ENCODE measurements at regions not wholly inside any gene's neighbourhood (a gene's known extent, or its start where the extent isn't known, plus 50 kb on each side); places are given as distances from the start of the nearest gene placed in this dataset.
"Not testable (repeated sequence)": the region's sequence is repeated elsewhere in the genome, so short reads cannot be mapped to it uniquely, and the experiment has no call there.

DNA sequence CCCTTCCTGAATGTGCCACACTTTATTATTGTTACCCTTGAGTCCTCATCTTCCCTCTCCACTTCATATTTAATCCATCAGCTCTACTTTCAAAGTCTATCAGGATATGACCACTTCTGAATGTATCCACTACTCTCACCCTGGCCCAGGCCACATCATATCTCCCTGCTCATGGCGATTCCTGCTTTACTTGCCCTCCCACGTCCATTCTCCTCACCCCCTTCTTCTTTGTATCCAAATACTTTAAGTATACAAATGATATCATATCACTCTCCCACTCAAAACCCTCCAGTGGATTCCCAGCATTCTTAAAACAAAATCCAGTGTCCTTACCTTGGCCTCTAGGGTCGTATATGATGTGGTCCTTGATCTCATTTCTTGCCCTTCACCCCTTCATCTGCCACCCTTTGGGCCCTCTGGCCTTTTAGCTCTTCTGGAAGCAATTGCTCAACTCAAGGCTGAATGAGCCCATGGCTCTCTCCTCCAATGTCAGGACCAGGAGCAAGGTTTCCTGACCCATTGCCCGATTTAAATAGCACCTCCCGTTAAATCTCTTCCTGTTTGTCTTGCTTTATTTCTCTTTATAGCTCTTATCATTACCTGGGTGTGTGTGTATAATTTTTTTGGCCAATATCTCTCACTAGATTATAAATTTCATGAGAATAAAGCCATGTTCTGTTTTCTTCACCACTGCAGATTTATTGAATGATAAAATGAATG, 205.9 kb upstream of the ECI2 start:
- Histone ChIP-seq H3K9ac (ENCODE audit: low read length) (no peak overlapping the region), H3K27ac (ENCODE audit: low read length) (no peak overlapping the region), H3K79me2 (ENCODE audit: low read length) (no peaks in the 10 kb centered on the region), H3K9me2 (replicated peaks; ENCODE audit: insufficient read depth, low read length) (no peaks in the 10 kb centered on the region), H3K4me3 (ENCODE audit: low read length) (no peak overlapping the region), H3K9me3 (ENCODE audit: low read length) (no peaks in the 10 kb centered on the region), H3K4me2 (ENCODE audit: low read depth, low read length, poor library complexity, severe bottlenecking) (no peak overlapping the region), H3K36me3 (ENCODE audit: insufficient read depth, low read length) (no peaks in the 10 kb centered on the region), H3K4me1 (ENCODE audit: low read length) (no peaks in the 10 kb centered on the region), H4K20me1 (ENCODE audit: insufficient read depth, low read depth, low read length) (no peaks in the 10 kb centered on the region), H3K27me3 (ENCODE audit: low read length) (0 out of 2 replicates have a peak, but pooled peaks cover 3% of the 10 kb centered on the region), H2AFZ (ENCODE audit: low read length) (no peak overlapping the region)
- no peak for DNase-seq

DNA sequence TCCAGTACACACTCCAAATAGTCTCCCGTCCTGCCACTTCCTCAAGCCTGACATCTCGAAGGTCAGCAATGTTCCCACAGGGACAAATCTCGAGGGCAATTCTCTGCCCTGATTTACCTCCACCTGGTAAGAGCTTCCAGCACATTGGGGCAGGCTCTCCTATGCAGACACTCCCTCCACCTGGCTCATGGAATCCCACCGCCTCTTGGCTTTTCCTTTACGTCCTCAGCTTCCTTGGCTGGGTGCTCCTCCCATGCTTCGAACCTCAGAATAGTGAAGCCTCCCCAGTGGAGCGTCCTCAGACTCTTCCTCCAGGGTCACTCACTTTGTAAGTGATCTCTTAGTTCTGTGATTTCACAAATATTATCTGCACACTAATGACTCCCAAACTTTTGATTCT, 205.2 kb upstream of the ECI2 start:
- Histone ChIP-seq H3K4me2 (ENCODE audit: low read depth, low read length, poor library complexity, severe bottlenecking) (no peak overlapping the region), H3K4me3 (ENCODE audit: low read length) (no peak overlapping the region), H3K27me3 (ENCODE audit: low read length) (0 out of 2 replicates have a peak, but pooled peaks cover 3% of the 10 kb centered on the region), H3K36me3 (ENCODE audit: insufficient read depth, low read length) (no peaks in the 10 kb centered on the region), H3K9ac (ENCODE audit: low read length) (no peak overlapping the region), H3K9me2 (replicated peaks; ENCODE audit: insufficient read depth, low read length) (no peaks in the 10 kb centered on the region), H3K27ac (ENCODE audit: low read length) (no peak overlapping the region), H3K79me2 (ENCODE audit: low read length) (no peaks in the 10 kb centered on the region), H2AFZ (ENCODE audit: low read length) (no peak overlapping the region), H3K4me1 (ENCODE audit: low read length) (no peaks in the 10 kb centered on the region), H3K9me3 (ENCODE audit: low read length) (no peaks in the 10 kb centered on the region), H4K20me1 (ENCODE audit: insufficient read depth, low read depth, low read length) (no peaks in the 10 kb centered on the region)
- DNase-seq = no peak

DNA sequence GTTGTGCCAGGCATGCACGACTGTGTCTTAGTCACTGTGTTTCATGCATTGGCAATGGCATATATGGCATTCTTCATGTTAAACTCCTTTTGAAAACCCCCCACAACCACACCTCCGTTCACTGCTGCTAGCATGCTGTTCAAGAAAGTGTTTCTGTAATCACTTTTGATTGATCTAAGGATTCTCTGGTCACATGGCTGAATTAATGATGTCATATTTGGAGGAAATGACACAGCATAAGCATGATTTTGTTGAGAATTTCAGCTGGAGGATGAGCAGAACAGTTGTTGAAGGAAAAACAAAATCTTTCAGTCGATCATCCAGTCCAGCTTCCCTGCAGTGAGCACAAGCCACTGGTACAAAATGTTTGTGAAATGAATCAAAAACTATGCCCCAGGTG, 203.5 kb upstream of the ECI2 start:
- Histone ChIP-seq H3K9ac (ENCODE audit: low read length) (no peak overlapping the region), H3K79me2 (ENCODE audit: low read length) (no peaks in the 10 kb centered on the region), H3K4me1 (ENCODE audit: low read length) (no peaks in the 10 kb centered on the region), H3K9me2 (replicated peaks; ENCODE audit: insufficient read depth, low read length) (no peaks in the 10 kb centered on the region), H3K27me3 (ENCODE audit: low read length) (0 out of 2 replicates have a peak, but pooled peaks cover 3% of the 10 kb centered on the region), H3K36me3 (ENCODE audit: insufficient read depth, low read length) (no peaks in the 10 kb centered on the region), H3K27ac (ENCODE audit: low read length) (no peak overlapping the region), H3K9me3 (ENCODE audit: low read length) (no peaks in the 10 kb centered on the region), H3K4me3 (ENCODE audit: low read length) (no peak overlapping the region), H2AFZ (ENCODE audit: low read length) (no peak overlapping the region), H4K20me1 (ENCODE audit: insufficient read depth, low read depth, low read length) (no peaks in the 10 kb centered on the region), H3K4me2 (ENCODE audit: low read depth, low read length, poor library complexity, severe bottlenecking) (no peak overlapping the region)
- DNase-seq = no peak

DNA sequence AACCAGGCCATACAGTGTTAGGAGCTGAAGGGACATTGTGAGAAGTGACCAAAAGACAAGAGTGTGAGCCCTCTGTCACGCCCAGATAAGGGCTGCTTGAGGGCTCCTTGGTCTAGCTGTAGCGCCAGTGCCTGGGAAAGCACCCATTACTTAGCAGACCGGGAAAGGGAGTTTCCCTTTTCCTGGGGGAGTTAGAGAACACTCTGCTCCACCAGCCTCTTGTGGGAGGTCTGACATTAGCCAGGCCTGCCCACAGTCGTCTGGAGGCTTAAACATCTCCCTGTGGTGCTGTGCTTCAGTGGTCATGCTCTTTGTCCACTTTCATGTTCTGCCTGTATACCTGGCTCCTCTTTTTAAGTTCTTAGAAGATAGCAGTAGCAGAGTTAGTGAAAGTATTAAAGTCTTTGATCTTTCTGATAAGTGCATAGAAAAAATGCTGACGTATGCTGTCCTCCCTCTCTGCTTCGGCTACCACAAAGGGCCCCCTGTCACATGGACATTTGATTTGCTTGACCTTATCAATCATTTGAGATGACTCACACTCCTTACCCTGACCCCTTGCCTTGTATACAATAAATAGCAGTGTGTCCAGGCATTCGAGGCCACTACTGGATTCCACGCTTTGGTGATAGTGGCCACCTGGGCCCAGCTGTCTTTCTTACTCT, 201.5 kb upstream of the ECI2 start:
- no peaks in the 10 kb centered on the region for H3K9me3 ChIP-seq (ENCODE audit: low read length)
- H3K4me2 ChIP-seq (ENCODE audit: low read depth, low read length, poor library complexity, severe bottlenecking) = no peak overlapping the region
- no peaks in the 10 kb centered on the region for H3K4me1 ChIP-seq (ENCODE audit: low read length)
- no peaks in the 10 kb centered on the region for H3K36me3 ChIP-seq (ENCODE audit: insufficient read depth, low read length)
- no peaks in the 10 kb centered on the region for H4K20me1 ChIP-seq (ENCODE audit: insufficient read depth, low read depth, low read length)
- H3K4me3 ChIP-seq (ENCODE audit: low read length) = no peak overlapping the region
- no peak overlapping the region for H2AFZ ChIP-seq (ENCODE audit: low read length)
- no peaks in the 10 kb centered on the region for H3K9me2 ChIP-seq (replicated peaks; ENCODE audit: insufficient read depth, low read length)
- H3K79me2 ChIP-seq (ENCODE audit: low read length) = no peaks in the 10 kb centered on the region
- no peak overlapping the region for H3K27ac ChIP-seq (ENCODE audit: low read length)
- no peak for DNase-seq
- no peak overlapping the region for H3K9ac ChIP-seq (ENCODE audit: low read length)
- 0 out of 2 replicates have a peak, but pooled peaks cover 3% of the 10 kb centered on the region for H3K27me3 ChIP-seq (ENCODE audit: low read length)

DNA sequence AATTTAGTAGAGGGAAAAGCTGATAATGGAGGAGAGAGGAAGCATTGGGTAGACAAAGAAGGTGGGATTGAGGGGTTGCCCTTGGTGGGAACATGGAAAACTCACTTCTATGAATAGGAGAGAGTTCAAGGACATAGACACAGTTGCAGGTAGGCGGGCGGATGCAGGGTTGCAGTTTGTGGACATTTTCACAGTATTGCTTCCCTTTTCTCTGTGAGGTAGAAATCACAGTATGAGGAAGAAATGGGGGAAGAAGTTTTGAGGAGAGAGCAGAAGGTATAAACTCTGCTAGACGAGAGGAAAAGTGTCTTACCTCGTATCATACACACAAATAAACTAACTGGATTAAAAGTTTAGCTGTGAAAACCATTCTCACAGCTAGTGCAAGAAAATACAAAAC, 200.7 kb upstream of the ECI2 start:
- Histone ChIP-seq H3K27me3 (ENCODE audit: low read length) (no peaks in the 10 kb centered on the region), H2AFZ (ENCODE audit: low read length) (no peak overlapping the region), H3K9ac (ENCODE audit: low read length) (no peak overlapping the region), H3K9me3 (ENCODE audit: low read length) (no peaks in the 10 kb centered on the region), H4K20me1 (ENCODE audit: insufficient read depth, low read depth, low read length) (no peaks in the 10 kb centered on the region), H3K4me2 (ENCODE audit: low read depth, low read length, poor library complexity, severe bottlenecking) (no peak overlapping the region), H3K9me2 (replicated peaks; ENCODE audit: insufficient read depth, low read length) (no peaks in the 10 kb centered on the region), H3K4me1 (ENCODE audit: low read length) (no peaks in the 10 kb centered on the region), H3K27ac (ENCODE audit: low read length) (no peak overlapping the region), H3K79me2 (ENCODE audit: low read length) (no peaks in the 10 kb centered on the region), H3K36me3 (ENCODE audit: insufficient read depth, low read length) (no peaks in the 10 kb centered on the region), H3K4me3 (ENCODE audit: low read length) (no peak overlapping the region)
- DNase-seq = no peak

DNA sequence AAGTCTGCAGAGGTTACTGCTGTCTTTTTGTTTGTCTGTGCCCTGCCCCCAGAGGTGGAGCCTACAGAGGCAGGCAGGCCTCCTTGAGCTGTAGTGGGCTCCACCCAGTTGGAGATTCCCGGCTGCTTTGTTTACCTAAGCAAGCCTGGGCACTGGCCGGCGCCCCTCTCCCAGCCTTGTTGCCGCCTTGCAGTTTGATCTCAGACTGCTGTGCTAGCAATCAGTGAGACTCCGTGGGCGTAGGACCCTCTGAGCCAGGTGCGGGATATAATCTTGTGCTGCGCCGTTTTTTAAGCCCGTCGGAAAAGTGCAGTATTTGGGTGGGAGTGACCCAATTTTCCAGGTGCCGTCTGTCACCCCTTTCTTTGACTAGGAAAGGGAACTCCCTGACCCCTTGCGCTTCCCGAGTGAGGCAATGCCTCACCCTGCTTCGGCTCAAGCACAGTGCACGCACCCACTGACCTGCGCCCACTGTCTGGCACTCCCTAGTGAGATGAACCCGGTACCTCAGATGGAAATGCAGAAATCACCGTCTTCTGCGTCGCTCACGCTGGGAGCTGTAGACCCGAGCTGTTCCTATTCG, 198.9 kb upstream of the ECI2 start:
- DNase-seq; H3K79me2 ChIP-seq (ENCODE audit: low read length); H2AFZ ChIP-seq (ENCODE audit: low read length); H3K9ac ChIP-seq (ENCODE audit: low read length); H3K4me3 ChIP-seq (ENCODE audit: low read length); H4K20me1 ChIP-seq (ENCODE audit: insufficient read depth, low read depth, low read length); H3K9me2 ChIP-seq (replicated peaks; ENCODE audit: insufficient read depth, low read length); H3K27me3 ChIP-seq (ENCODE audit: low read length); H3K36me3 ChIP-seq (ENCODE audit: insufficient read depth, low read length); H3K4me2 ChIP-seq (ENCODE audit: low read depth, low read length, poor library complexity, severe bottlenecking); H3K27ac ChIP-seq (ENCODE audit: low read length); H3K9me3 ChIP-seq (ENCODE audit: low read length); H3K4me1 ChIP-seq (ENCODE audit: low read length): not testable (repeated sequence)

DNA sequence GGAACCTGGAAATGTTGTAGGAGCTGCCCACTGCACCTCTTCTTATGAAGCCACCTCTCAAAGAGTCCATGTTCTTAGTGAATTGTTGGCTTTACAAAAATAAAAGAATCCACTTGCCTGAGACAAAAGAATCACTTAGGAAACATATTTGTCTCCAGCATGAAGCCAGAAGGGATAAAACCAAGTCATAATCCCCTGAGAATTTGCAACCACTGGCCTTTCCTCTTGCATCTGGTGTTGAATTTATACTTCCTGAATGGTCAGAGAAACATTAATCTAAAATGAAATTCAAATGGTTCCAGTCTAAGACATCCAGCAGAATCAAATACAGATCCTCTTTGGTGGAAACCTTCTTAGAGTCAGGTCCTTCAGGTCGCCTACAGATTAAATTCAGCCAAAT, 192.5 kb upstream of the ECI2 start:
- no peak overlapping the region for H3K4me2 ChIP-seq (ENCODE audit: low read depth, low read length, poor library complexity, severe bottlenecking)
- no peaks in the 10 kb centered on the region for H4K20me1 ChIP-seq (ENCODE audit: insufficient read depth, low read depth, low read length)
- H3K9me3 ChIP-seq (ENCODE audit: low read length) = no peaks in the 10 kb centered on the region
- no peaks in the 10 kb centered on the region for H3K36me3 ChIP-seq (ENCODE audit: insufficient read depth, low read length)
- no peaks in the 10 kb centered on the region for H3K27me3 ChIP-seq (ENCODE audit: low read length)
- no peak overlapping the region for H2AFZ ChIP-seq (ENCODE audit: low read length)
- no peak overlapping the region for H3K9ac ChIP-seq (ENCODE audit: low read length)
- H3K4me1 ChIP-seq (ENCODE audit: low read length) = no peaks in the 10 kb centered on the region
- no peaks in the 10 kb centered on the region for H3K9me2 ChIP-seq (replicated peaks; ENCODE audit: insufficient read depth, low read length)
- H3K4me3 ChIP-seq (ENCODE audit: low read length) = no peak overlapping the region
- no peak overlapping the region for H3K27ac ChIP-seq (ENCODE audit: low read length)
- DNase-seq = no peak
- no peaks in the 10 kb centered on the region for H3K79me2 ChIP-seq (ENCODE audit: low read length)

DNA sequence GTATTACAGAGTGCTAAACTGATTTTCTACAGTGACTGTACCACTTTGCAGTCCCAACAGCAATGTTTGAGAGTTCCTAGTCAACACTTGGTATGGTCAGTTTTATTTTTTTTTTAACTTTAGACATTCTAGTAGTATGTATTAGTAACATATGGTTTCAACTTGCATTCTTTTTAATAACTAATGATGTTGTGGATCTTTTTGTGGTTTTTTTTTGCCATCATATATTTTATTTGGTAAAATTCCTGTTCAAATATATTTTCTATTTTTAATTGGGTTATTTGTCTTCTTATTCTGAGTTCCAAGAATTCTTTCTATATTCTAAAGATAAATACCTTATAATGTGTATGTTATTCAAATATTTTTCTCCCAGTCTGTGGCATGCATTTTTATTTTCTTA, 189.4 kb upstream of the ECI2 start:
- no peaks in the 10 kb centered on the region for H4K20me1 ChIP-seq (ENCODE audit: insufficient read depth, low read depth, low read length)
- no peaks in the 10 kb centered on the region for H3K27me3 ChIP-seq (ENCODE audit: low read length)
- no peaks in the 10 kb centered on the region for H3K9me2 ChIP-seq (replicated peaks; ENCODE audit: insufficient read depth, low read length)
- H3K9me3 ChIP-seq (ENCODE audit: low read length) = no peaks in the 10 kb centered on the region
- no peak overlapping the region for H3K27ac ChIP-seq (ENCODE audit: low read length)
- no peak overlapping the region for H2AFZ ChIP-seq (ENCODE audit: low read length)
- H3K4me2 ChIP-seq (ENCODE audit: low read depth, low read length, poor library complexity, severe bottlenecking) = no peak overlapping the region
- no peak for DNase-seq
- no peaks in the 10 kb centered on the region for H3K79me2 ChIP-seq (ENCODE audit: low read length)
- H3K9ac ChIP-seq (ENCODE audit: low read length) = no peak overlapping the region
- H3K36me3 ChIP-seq (ENCODE audit: insufficient read depth, low read length) = no peaks in the 10 kb centered on the region
- H3K4me1 ChIP-seq (ENCODE audit: low read length) = no peaks in the 10 kb centered on the region
- H3K4me3 ChIP-seq (ENCODE audit: low read length) = no peak overlapping the region
